GF-D8 (cell line): ENCODE measurements at regions not wholly inside any gene's neighbourhood (a gene's known extent, or its start where the extent isn't known, plus 50 kb on each side); places are given as distances from the start of the nearest gene placed in this dataset.
"Not testable (repeated sequence)": the region's sequence is repeated elsewhere in the genome, so short reads cannot be mapped to it uniquely, and the experiment has no call there.

Experiments used
- DNase-seq: peaks from one replicate; lab custom pipeline; 2025; lab: John Stamatoyannopoulos, UW

GRCh38 chr5:29161399-29162291 lies 2031.8 kb upstream of the CDH6 start:
- no peak for DNase-seq

GRCh38 chr5:29157975-29158374 lies 2035.5 kb upstream of the CDH6 start:
- DNase-seq: no peak

- DNase-seq: no peak
These were observed 2042.6 kb upstream of the CDH6 start for GRCh38 chr5:29150840-29151239.

GRCh38 chr5:29148581-29148980 lies 2044.9 kb upstream of the CDH6 start:
- no peak for DNase-seq

GRCh38 chr5:29148073-29148472 lies 2045.4 kb upstream of the CDH6 start:
- no peak for DNase-seq

- DNase-seq: no peak
These were observed 2050.2 kb upstream of the CDH6 start for GRCh38 chr5:29143266-29143665.

- no peak for DNase-seq
These were observed 2059.1 kb upstream of the CDH6 start for GRCh38 chr5:29134418-29134817.

- DNase-seq: no peak
These were observed 2062.2 kb upstream of the CDH6 start for GRCh38 chr5:29131285-29131684.

GRCh38 chr5:29130786-29131185 lies 2062.7 kb upstream of the CDH6 start:
- no peak for DNase-seq

- DNase-seq: not testable (repeated sequence)
These were observed 2065.8 kb upstream of the CDH6 start for GRCh38 chr5:29127524-29128156.

GRCh38 chr5:29126462-29126861 lies 2067.0 kb upstream of the CDH6 start:
- not testable (repeated sequence) for DNase-seq

GRCh38 chr5:29122306-29122705 lies 2071.2 kb upstream of the CDH6 start:
- DNase-seq: no peak

- no peak for DNase-seq
These were observed 2076.0 kb upstream of the CDH9 start for GRCh38 chr5:29114331-29114768.

GRCh38 chr5:29113516-29113915 lies 2075.1 kb upstream of the CDH9 start:
- no peak for DNase-seq

GRCh38 chr5:29099585-29099984 lies 2061.2 kb upstream of the CDH9 start:
- no peak for DNase-seq

GRCh38 chr5:29089591-29090130 lies 2051.3 kb upstream of the CDH9 start:
- no peak for DNase-seq

GRCh38 chr5:29085142-29085541 lies 2046.8 kb upstream of the CDH9 start:
- no peak for DNase-seq

- no peak for DNase-seq
These were observed 2041.4 kb upstream of the CDH9 start for GRCh38 chr5:29079771-29080170.

GRCh38 chr5:29077451-29077850 lies 2039.1 kb upstream of the CDH9 start:
- no peak for DNase-seq

GRCh38 chr5:29069104-29069402 lies 2030.7 kb upstream of the CDH9 start:
- DNase-seq: no peak

GRCh38 chr5:29061381-29061780 lies 2023.0 kb upstream of the CDH9 start:
- no peak for DNase-seq

- DNase-seq: no peak
These were observed 2016.3 kb upstream of the CDH9 start for GRCh38 chr5:29054694-29055093.

- DNase-seq: no peak
These were observed 2015.9 kb upstream of the CDH9 start for GRCh38 chr5:29054282-29054681.
